Mesenchymal stem cell (in vitro differentiated cells and primary cell): ENCODE measurements at regions not wholly inside any gene's neighbourhood (a gene's known extent, or its start where the extent isn't known, plus 50 kb on each side); places are given as distances from the start of the nearest gene placed in this dataset.
"Not testable (repeated sequence)": the region's sequence is repeated elsewhere in the genome, so short reads cannot be mapped to it uniquely, and the experiment has no call there.

Source experiments
- DNase-seq: peaks from one replicate; pipeline ENCODE4 v3.0.0-alpha.2; 2013
- H2AFZ ChIP-seq: one replicate; pipeline ENCODE4 v1.6.1; 2013; ENCODE audit warnings: low read depth, mild to moderate bottlenecking, control low read depth, inconsistent platforms, low read length, moderate library complexity
- H2AK5ac ChIP-seq: 2 replicates; pipeline ENCODE4 v1.6.1; 2013; ENCODE audit warnings: low read length, moderate library complexity, mild to moderate bottlenecking, inconsistent platforms; ENCODE audit not compliant: severe bottlenecking
- H2BK120ac ChIP-seq: one replicate; pipeline ENCODE4 v1.6.1; 2013; ENCODE audit warnings: low read depth, mild to moderate bottlenecking, inconsistent platforms, low read length, moderate library complexity
- H2BK12ac ChIP-seq, 2 experiments: one replicate each; pipeline ENCODE4 v1.6.1; 2013; ENCODE audit warnings: inconsistent platforms in 2 of 2, low read length in 2 of 2, mild to moderate bottlenecking in 2 of 2, moderate library complexity in 2 of 2, control low read depth in 1 of 2
- H2BK15ac ChIP-seq: one replicate; pipeline ENCODE4 v1.6.1; 2013; ENCODE audit warnings: mild to moderate bottlenecking, low read depth, inconsistent platforms; ENCODE audit not compliant: poor library complexity, severe bottlenecking
- H2BK5ac ChIP-seq: 2 replicates; pipeline ENCODE4 v1.6.1; 2013; ENCODE audit warnings: low read depth, mild to moderate bottlenecking, low read length, control low read depth, inconsistent platforms; ENCODE audit not compliant: poor library complexity, severe bottlenecking
- H3K14ac ChIP-seq, 2 experiments: one replicate each; pipeline ENCODE4 v1.6.1; 2013; ENCODE audit warnings: inconsistent platforms in 2 of 2, low read length in 2 of 2, control low read depth in 1 of 2, mild to moderate bottlenecking in 1 of 2, moderate library complexity in 1 of 2
- H3K18ac ChIP-seq, 2 experiments: one replicate each; pipeline ENCODE4 v1.6.1; 2013; ENCODE audit warnings: inconsistent platforms in 2 of 2, low read length in 2 of 2, control low read depth in 1 of 2, low read depth in 1 of 2, mild to moderate bottlenecking in 1 of 2
- H3K23ac ChIP-seq, 2 experiments: one replicate each; pipeline ENCODE4 v1.6.1; 2013; ENCODE audit warnings: inconsistent platforms in 2 of 2, low read length in 2 of 2, mild to moderate bottlenecking in 2 of 2, moderate library complexity in 2 of 2, control low read depth in 1 of 2
- H3K27ac ChIP-seq: 2 replicates; pipeline ENCODE4 v1.5.1; 2013; ENCODE audit warnings: mild to moderate bottlenecking, moderate library complexity, low read length, control low read depth, inconsistent platforms; ENCODE audit not compliant: poor library complexity, severe bottlenecking
- H3K27me3 ChIP-seq, 2 experiments: 2 replicates each; pipeline versions ENCODE4 v1.6.1 to v1.7.0; 2013; ENCODE audit warnings: low read length in 2 of 2, mild to moderate bottlenecking in 2 of 2, moderate library complexity in 2 of 2, control low read depth in 1 of 2, inconsistent platforms in 1 of 2; ENCODE audit not compliant: control insufficient read depth in 1 of 2, insufficient read depth in 1 of 2
- H3K36me3 ChIP-seq, 2 experiments: 2 replicates each; pipeline versions ENCODE4 v1.6.1 to v1.7.0; 2013; ENCODE audit warnings: low read length in 2 of 2, control low read depth in 1 of 2, inconsistent platforms in 1 of 2, low read depth in 1 of 2, mild to moderate bottlenecking in 1 of 2; ENCODE audit not compliant: insufficient read depth in 2 of 2, control insufficient read depth in 1 of 2
- H3K4ac ChIP-seq, 2 experiments: one replicate each; pipeline ENCODE4 v1.6.1; 2013; ENCODE audit warnings: inconsistent platforms in 2 of 2, low read length in 2 of 2, mild to moderate bottlenecking in 2 of 2, moderate library complexity in 2 of 2, control low read depth in 1 of 2, low read depth in 1 of 2
- H3K4me1 ChIP-seq: 2 replicates; pipeline ENCODE4 v1.6.1; 2013; ENCODE audit warnings: low read depth, low read length, control low read depth; ENCODE audit not compliant: control insufficient read depth, insufficient read depth
- H3K4me2 ChIP-seq: 2 replicates; pipeline ENCODE4 v1.6.1; 2013; ENCODE audit warnings: low read length, mild to moderate bottlenecking, inconsistent platforms; ENCODE audit not compliant: poor library complexity, severe bottlenecking
- H3K4me3 ChIP-seq, 2 experiments: 2 replicates each; pipeline versions ENCODE4 v1.5.1 to v1.7.0; 2013; ENCODE audit warnings: low read length in 2 of 2, mild to moderate bottlenecking in 2 of 2, control low read depth in 1 of 2, low read depth in 1 of 2; ENCODE audit not compliant: insufficient read depth in 1 of 2
- H3K79me1 ChIP-seq: replicated peaks from 2 replicates; pipeline ENCODE4 v1.6.1; 2013; ENCODE audit warnings: mild to moderate bottlenecking, control low read depth, low read length, inconsistent platforms; ENCODE audit not compliant: poor library complexity, severe bottlenecking
- H3K9ac ChIP-seq: 2 replicates; pipeline ENCODE4 v1.7.0; 2013; ENCODE audit warnings: mild to moderate bottlenecking, low read length, moderate library complexity
- H3K9me3 ChIP-seq: 2 replicates; pipeline ENCODE4 v1.7.0; 2013; ENCODE audit warnings: mild to moderate bottlenecking, low read length; ENCODE audit not compliant: control insufficient read depth
- H4K8ac ChIP-seq: one replicate; pipeline ENCODE4 v1.6.1; 2013; ENCODE audit warnings: inconsistent platforms, mild to moderate bottlenecking, low read length, moderate library complexity
- H4K91ac ChIP-seq: one replicate; pipeline ENCODE4 v1.6.1; 2013; ENCODE audit warnings: mild to moderate bottlenecking, low read length, inconsistent platforms
- WGBS: methylation state at CpG from one replicate; pipeline ENCODE4 v1.1.7; 2013; ENCODE audit warnings: mixed read lengths; 5-methylcytosine and 5-hydroxymethylcytosine counted together

DNA sequence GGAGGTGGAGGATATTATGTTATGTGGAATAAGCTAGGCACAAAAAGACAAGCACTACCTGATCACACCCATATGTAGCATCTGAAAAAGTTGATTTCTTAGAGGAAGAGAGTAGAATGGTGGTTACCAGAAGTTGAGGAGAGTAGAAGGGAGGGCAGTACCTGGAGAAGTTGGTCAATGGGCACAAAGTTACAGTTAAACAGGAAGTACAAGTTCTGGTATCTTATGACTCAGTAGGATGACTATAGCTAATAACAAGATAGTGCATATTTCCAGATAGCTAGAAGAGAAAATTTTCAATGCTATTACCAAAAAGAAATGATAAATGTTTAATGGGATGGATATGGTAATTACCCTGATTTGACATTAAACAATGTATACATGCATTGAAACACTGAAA lies 686.7 kb downstream of the ISL1 start:
- Histone ChIP-seq H2BK5ac (no peak overlapping the region), H3K79me1 (no peaks in the 10 kb centered on the region), H4K8ac (no peak overlapping the region), H3K27ac (no peak overlapping the region), H3K18ac (no peak overlapping the region), H3K4me2 (no peak overlapping the region), H2AK5ac (no peak overlapping the region), H3K4me3 (no peak overlapping the region), H3K4me1 (no peaks in the 10 kb centered on the region), H3K23ac (no peak overlapping the region), H3K4ac (no peak overlapping the region), H2BK12ac (no peak overlapping the region), H2BK15ac (no peak overlapping the region), H3K9ac (no peak overlapping the region), H2AFZ (no peak overlapping the region), H3K9me3 (peaks cover 11% of the 10 kb centered on the region), H2BK120ac (no peak overlapping the region), H4K91ac (no peak overlapping the region), H3K36me3 (no peaks in the 10 kb centered on the region), H3K27me3 (no peaks in the 10 kb centered on the region), H3K14ac (no peak overlapping the region)
- no peak for DNase-seq

DNA sequence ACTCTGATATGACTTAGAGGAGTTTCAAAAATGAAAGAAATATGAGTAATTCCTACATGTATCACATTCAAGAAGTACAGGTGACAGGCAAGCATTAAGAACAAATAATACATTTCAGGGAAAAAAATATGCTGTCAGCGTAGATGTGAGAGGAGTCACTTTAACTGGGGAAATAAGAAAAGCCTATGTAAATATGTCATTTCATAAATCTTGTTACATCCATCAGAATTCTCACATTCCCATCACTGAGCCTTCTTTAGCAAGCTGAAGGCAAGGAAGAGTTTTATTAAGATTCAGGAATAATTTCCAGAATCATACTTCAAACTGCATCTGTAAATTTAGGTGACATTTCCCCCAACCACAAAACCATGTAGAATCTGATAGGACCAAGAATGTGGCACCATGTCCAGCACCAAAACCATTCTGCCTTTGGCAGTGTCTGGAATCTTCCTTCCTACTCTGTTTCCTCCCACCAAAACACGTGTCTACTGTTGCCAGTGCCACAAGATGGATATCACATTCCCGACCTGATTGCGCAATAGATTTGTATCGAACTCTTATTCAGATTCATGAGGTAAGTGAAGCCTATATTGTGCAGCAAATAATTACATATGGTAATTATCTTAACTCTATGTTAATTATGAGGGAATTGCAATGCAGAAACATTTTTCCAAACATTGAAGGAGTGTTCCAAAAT lies 690.9 kb downstream of the ISL1 start:
- no peak overlapping the region for H3K9ac ChIP-seq
- no peak overlapping the region for H2BK120ac ChIP-seq
- no peak overlapping the region for H3K4ac ChIP-seq
- WGBS = 85% methylated on average over 2 of the region's 5 CpGs
- H3K18ac ChIP-seq = no peak overlapping the region
- no peak overlapping the region for H2BK5ac ChIP-seq
- no peak overlapping the region for H2BK15ac ChIP-seq
- no peak overlapping the region for H3K23ac ChIP-seq
- H3K79me1 ChIP-seq = no peaks in the 10 kb centered on the region
- H2AK5ac ChIP-seq = no peak overlapping the region
- no peak overlapping the region for H3K14ac ChIP-seq
- H3K36me3 ChIP-seq = no peaks in the 10 kb centered on the region
- no peak overlapping the region for H3K27ac ChIP-seq
- no peak overlapping the region for H4K91ac ChIP-seq
- no peak overlapping the region for H2BK12ac ChIP-seq
- no peak overlapping the region for H2AFZ ChIP-seq
- H3K4me2 ChIP-seq = no peak overlapping the region
- H3K9me3 ChIP-seq = peaks cover 3% of the 10 kb centered on the region
- H3K4me1 ChIP-seq = no peaks in the 10 kb centered on the region
- H3K27me3 ChIP-seq = no peaks in the 10 kb centered on the region
- DNase-seq = no peak
- no peak overlapping the region for H4K8ac ChIP-seq
- no peak overlapping the region for H3K4me3 ChIP-seq

DNA sequence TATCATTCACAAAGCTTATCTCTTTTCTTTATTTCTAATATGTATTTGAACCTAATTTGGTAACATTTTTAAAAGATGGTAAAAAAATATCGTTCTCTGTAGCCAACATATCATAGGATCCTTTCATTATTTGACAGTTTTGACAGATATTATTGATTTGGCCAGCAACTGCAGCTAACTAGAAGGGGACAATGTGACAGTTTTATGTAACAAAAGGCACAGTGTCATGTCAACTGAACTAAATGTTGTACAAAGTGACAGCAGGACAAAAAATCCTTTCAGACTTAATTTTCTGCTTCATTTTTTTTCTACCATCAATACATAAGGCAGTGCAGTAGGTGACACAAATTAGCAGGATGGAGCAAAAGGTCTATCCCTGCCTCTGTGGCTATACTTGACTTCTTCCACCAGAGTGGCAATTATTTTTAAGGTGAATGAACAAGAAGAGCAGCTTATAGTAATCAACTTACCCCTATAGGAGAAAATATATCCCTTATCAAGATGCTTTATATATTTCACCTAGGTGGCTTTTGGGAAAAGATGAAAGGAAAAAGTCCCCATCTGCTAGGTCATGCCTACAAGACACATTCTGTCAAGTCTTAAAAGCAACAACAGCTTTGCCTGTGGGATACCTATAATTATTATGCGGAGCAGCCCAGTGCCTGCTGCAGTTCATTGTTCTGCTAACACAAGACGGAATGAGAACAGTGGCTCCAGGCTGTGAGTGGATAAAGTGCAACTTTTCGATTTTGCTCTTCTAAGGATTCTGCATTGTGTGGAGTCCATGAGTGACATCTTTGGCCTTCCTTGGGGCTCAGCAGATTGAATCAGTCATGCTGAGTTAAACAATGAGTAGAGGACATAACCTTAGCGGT lies 694.9 kb downstream of the ISL1 start:
- Histone ChIP-seq H4K8ac (no peak overlapping the region), H3K9me3 (peaks cover 3% of the 10 kb centered on the region), H3K4me2 (no peak overlapping the region), H3K27me3 (no peaks in the 10 kb centered on the region), H2BK12ac (no peak overlapping the region), H2BK120ac (no peak overlapping the region), H3K14ac (no peak overlapping the region), H2AFZ (no peak overlapping the region), H3K79me1 (no peaks in the 10 kb centered on the region), H2BK5ac (no peak overlapping the region), H2AK5ac (no peak overlapping the region), H3K4me3 (no peak overlapping the region), H2BK15ac (no peak overlapping the region), H3K9ac (no peak overlapping the region), H3K36me3 (no peaks in the 10 kb centered on the region), H3K18ac (no peak overlapping the region), H3K4me1 (no peaks in the 10 kb centered on the region), H3K4ac (no peak overlapping the region), H3K27ac (no peak overlapping the region), H4K91ac (no peak overlapping the region), H3K23ac (no peak overlapping the region)
- DNase-seq = no peak
- WGBS = 67% methylated on average over 3 of the region's 5 CpGs

GRCh38 chr5:52102311-52102710 lies 685.4 kb upstream of the ITGA1 start:
- not testable (repeated sequence) for H3K9ac ChIP-seq, H3K4me2 ChIP-seq, H2BK15ac ChIP-seq, H3K9me3 ChIP-seq, H3K23ac ChIP-seq, H2BK120ac ChIP-seq, H3K36me3 ChIP-seq, H2BK5ac ChIP-seq, H2AK5ac ChIP-seq, DNase-seq, H3K4me1 ChIP-seq, H2AFZ ChIP-seq, H4K91ac ChIP-seq, H2BK12ac ChIP-seq, H3K27ac ChIP-seq, H3K4me3 ChIP-seq, H3K18ac ChIP-seq, H3K27me3 ChIP-seq, H3K14ac ChIP-seq, H3K4ac ChIP-seq, H4K8ac ChIP-seq, H3K79me1 ChIP-seq
- WGBS = 77% methylated on average over 5 of the region's 5 CpGs
